H1 (cell line): ENCODE measurements at regions not wholly inside any gene's neighbourhood (a gene's known extent, or its start where the extent isn't known, plus 50 kb on each side); places are given as distances from the start of the nearest gene placed in this dataset.

Source experiments
- CTCF ChIA-PET: fragments of 300-600 bp; sonication (Branson Sonifier 250); formaldehyde crosslinking; loops from one replicate; lab custom pipeline; 2021; ENCODE audit not compliant: partially characterized antibody; lab: Charles Lee
- POLR2A ChIA-PET: fragments of 300-600 bp; sonication (Branson Sonifier 250); formaldehyde crosslinking; loops from one replicate; lab custom pipeline; 2021; ENCODE audit warnings: inconsistent platforms; ENCODE audit not compliant: partially characterized antibody; lab: Charles Lee
- DNase-seq, 2 experiments: peaks; one replicate each; pipeline versions ENCODE4 v3.0.0 to v3.0.0-alpha.2; 2010 to 2022; ENCODE audit warnings: low spot score in 2 of 2, low read depth in 1 of 2, mixed read lengths in 1 of 2
- FAIRE-seq: peaks from 2 replicates; lab custom pipeline; 2011; peaks lifted over from hg19 to GRCh38; lab: Jason Lieb, UNC
- H2AFZ ChIP-seq: 2 replicates; pipeline ENCODE4 v1.8.1; 2012; ENCODE audit warnings: low read length, inconsistent platforms
- H2AK5ac ChIP-seq: 2 replicates; pipeline ENCODE4 v1.6.1; 2013; ENCODE audit warnings: low read depth, low read length
- H2BK120ac ChIP-seq: replicated peaks from 2 replicates; pipeline ENCODE3; 2013; ENCODE audit warnings: low read depth, low read length, inconsistent platforms
- H2BK12ac ChIP-seq: 2 replicates; pipeline ENCODE4 v1.6.1; 2013; ENCODE audit warnings: low read depth, low read length
- H2BK15ac ChIP-seq: 2 replicates; pipeline ENCODE4 v1.6.1; 2013; ENCODE audit warnings: low read length
- H2BK20ac ChIP-seq: 2 replicates; pipeline ENCODE4 v1.6.1; 2013; ENCODE audit warnings: low read length
- H2BK5ac ChIP-seq: 2 replicates; pipeline ENCODE4 v1.6.1; 2013; ENCODE audit warnings: low read depth, low read length
- H3K14ac ChIP-seq: 2 replicates; pipeline ENCODE4 v1.6.1; 2013; ENCODE audit warnings: inconsistent platforms; ENCODE audit not compliant: insufficient read length
- H3K18ac ChIP-seq: 2 replicates; pipeline ENCODE4 v1.6.1; 2013; ENCODE audit warnings: low read length; ENCODE audit errors: extremely low read depth
- H3K23ac ChIP-seq: 2 replicates; pipeline ENCODE4 v1.6.1; 2013; ENCODE audit warnings: inconsistent platforms; ENCODE audit not compliant: insufficient read length
- H3K23me2 ChIP-seq: 2 replicates; pipeline ENCODE4 v1.6.1; 2013; ENCODE audit warnings: low read depth, low read length
- H3K27ac ChIP-seq: 2 replicates; pipeline ENCODE4 v1.6.1; 2011; ENCODE audit warnings: low read depth, low read length, inconsistent platforms
- H3K27me3 ChIP-seq, 4 experiments: replicated peaks in 1 of 4; 1 replicate in 1 of 4; 2 replicates in 3 of 4; pipeline versions ENCODE4 v1.6.1 to v1.8.1; 2011 to 2013; ENCODE audit warnings: low read length in 3 of 4, mild to moderate bottlenecking in 3 of 4, inconsistent platforms in 2 of 4, mixed read lengths in 2 of 4, moderate library complexity in 1 of 4; ENCODE audit not compliant: control insufficient read depth in 3 of 4, insufficient read depth in 3 of 4; ENCODE audit errors: extremely low read depth in 1 of 4
- H3K36me3 ChIP-seq, 4 experiments: 2 replicates each; pipeline versions ENCODE4 v1.6.1 to v1.8.1; 2011 to 2013; ENCODE audit warnings: mild to moderate bottlenecking in 4 of 4, low read length in 3 of 4, moderate library complexity in 2 of 4, control low read depth in 1 of 4, inconsistent platforms in 1 of 4; ENCODE audit not compliant: insufficient read depth in 4 of 4, control insufficient read depth in 2 of 4
- H3K4ac ChIP-seq: replicated peaks from 2 replicates; pipeline ENCODE3; 2013; ENCODE audit warnings: low read length, low read depth, mixed read lengths, inconsistent platforms; ENCODE audit not compliant: insufficient read length
- H3K4me1 ChIP-seq, 4 experiments: replicated peaks in 1 of 4; 1 replicate in 1 of 4; 2 replicates in 3 of 4; pipeline versions ENCODE4 v1.6.1 to v1.8.1; 2011 to 2013; ENCODE audit warnings: low read length in 3 of 4, inconsistent platforms in 2 of 4, mixed read lengths in 1 of 4; ENCODE audit not compliant: insufficient read depth in 4 of 4, control insufficient read depth in 3 of 4
- H3K4me2 ChIP-seq, 2 experiments: 2 replicates each; pipeline versions ENCODE4 v1.6.1 to v1.8.1; 2011 to 2013; ENCODE audit warnings: low read depth in 2 of 2, low read length in 2 of 2, control low read depth in 1 of 2, inconsistent platforms in 1 of 2, mild to moderate bottlenecking in 1 of 2; ENCODE audit not compliant: insufficient read depth in 1 of 2
- H3K4me3 ChIP-seq, 4 experiments: fragments of 200-600, 300-600 bp in 1 of 4; sonication (generic), shearing (Covaris generic), sonication (Bioruptor Twin) in 1 of 4; 2 replicates each; pipeline versions ENCODE4 v1.5.1 to v1.8.1; 2011 to 2016; ENCODE audit warnings: low read length in 4 of 4, low read depth in 3 of 4, control low read depth in 2 of 4, inconsistent platforms in 2 of 4, mild to moderate bottlenecking in 2 of 4, mixed read lengths in 1 of 4, moderate library complexity in 1 of 4; ENCODE audit not compliant: insufficient read depth in 2 of 4; ENCODE audit errors: extremely low read depth in 1 of 4
- H3K56ac ChIP-seq: replicated peaks from 2 replicates; pipeline ENCODE3; 2013; ENCODE audit warnings: low read depth, mild to moderate bottlenecking, mixed read lengths, low read length, inconsistent platforms; ENCODE audit not compliant: insufficient read length
- H3K79me1 ChIP-seq: 2 replicates; pipeline ENCODE4 v1.6.1; 2013; ENCODE audit warnings: low read depth, low read length, control low read depth
- H3K79me2 ChIP-seq, 2 experiments: 2 replicates each; pipeline versions ENCODE4 v1.6.1 to v1.8.1; 2012 to 2013; ENCODE audit warnings: low read length in 2 of 2, mild to moderate bottlenecking in 2 of 2, inconsistent platforms in 1 of 2; ENCODE audit not compliant: insufficient read depth in 2 of 2, control insufficient read depth in 1 of 2
- H3K9ac ChIP-seq, 4 experiments: replicated peaks in 1 of 4; 1 replicate in 1 of 4; 2 replicates in 3 of 4; pipeline versions ENCODE4 v1.6.1 to v1.8.1; 2011 to 2013; ENCODE audit warnings: low read depth in 3 of 4, low read length in 3 of 4, control low read depth in 2 of 4, mild to moderate bottlenecking in 2 of 4, moderate library complexity in 2 of 4, inconsistent platforms in 1 of 4; ENCODE audit errors: extremely low read depth in 1 of 4
- H3K9me3 ChIP-seq, 2 experiments: 2 replicates each; pipeline versions ENCODE4 v1.6.1 to v1.8.1; 2012 to 2013; ENCODE audit warnings: mild to moderate bottlenecking in 2 of 2, moderate library complexity in 2 of 2, control low read depth in 1 of 2, inconsistent platforms in 1 of 2, low read depth in 1 of 2, low read length in 1 of 2, mixed read lengths in 1 of 2; ENCODE audit not compliant: insufficient read depth in 2 of 2
- H4K20me1 ChIP-seq, 2 experiments: replicated peaks in 1 of 2; 2 replicates each; pipeline versions ENCODE3 to v1.8.1; 2011 to 2013; ENCODE audit warnings: inconsistent platforms in 2 of 2, low read length in 2 of 2, mild to moderate bottlenecking in 1 of 2; ENCODE audit not compliant: insufficient read depth in 2 of 2, control insufficient read depth in 1 of 2
- H4K5ac ChIP-seq: 2 replicates; pipeline ENCODE4 v1.6.1; 2013; ENCODE audit warnings: low read length, low read depth, mixed read lengths, inconsistent platforms; ENCODE audit not compliant: insufficient read length
- H4K8ac ChIP-seq: 2 replicates; pipeline ENCODE4 v1.8.0; 2013; ENCODE audit warnings: mild to moderate bottlenecking, moderate library complexity, low read length, inconsistent platforms; ENCODE audit not compliant: insufficient read depth; ENCODE audit errors: extremely low read depth
- H4K91ac ChIP-seq: replicated peaks from 2 replicates; pipeline ENCODE3; 2013; ENCODE audit warnings: low read length, mixed read lengths, inconsistent platforms; ENCODE audit not compliant: insufficient read length
- CHD1 ChIP-seq: IDR thresholded peaks from 2 replicates; pipeline ENCODE4 v1.6.1; 2012; ENCODE audit warnings: low read depth, low read length, improper control_type of control experiment
- CREB1 ChIP-seq: IDR thresholded peaks from 2 replicates; pipeline ENCODE4 v1.6.1; 2012; ENCODE audit warnings: inconsistent platforms
- E2F6 ChIP-seq: IDR thresholded peaks from 2 replicates; pipeline ENCODE4 v1.6.1; 2012; ENCODE audit warnings: inconsistent platforms
- JUN ChIP-seq: IDR thresholded peaks from 2 replicates; pipeline ENCODE4 v1.6.1; 2011; ENCODE audit warnings: low read depth, mild to moderate bottlenecking, improper control_type of control experiment, low read length
- NANOG ChIP-seq: IDR thresholded peaks from 2 replicates; pipeline ENCODE4 v1.6.1; 2011; ENCODE audit warnings: low read length, low read depth, mild to moderate bottlenecking, inconsistent platforms; ENCODE audit not compliant: insufficient read depth, poor library complexity, severe bottlenecking
- POU5F1 ChIP-seq: IDR thresholded peaks from 2 replicates; pipeline ENCODE4 v1.6.1; 2011; ENCODE audit warnings: low read depth, mild to moderate bottlenecking, low read length, moderate library complexity
- RAD21 ChIP-seq, 2 experiments: IDR thresholded peaks in 1 of 2; conservative IDR thresholded peaks in 1 of 2; 2 replicates each; pipeline ENCODE4 v1.6.1; 2011; ENCODE audit warnings: low read depth in 2 of 2, low read length in 2 of 2, improper control_type of control experiment in 1 of 2, inconsistent platforms in 1 of 2, mild to moderate bottlenecking in 1 of 2, moderate library complexity in 1 of 2
- RBBP5 ChIP-seq: IDR thresholded peaks from 2 replicates; pipeline ENCODE4 v1.7.1; 2012; ENCODE audit warnings: low read depth, mild to moderate bottlenecking, inconsistent platforms, low read length, moderate library complexity, borderline replicate concordance
- SIRT6 ChIP-seq: IDR thresholded peaks from one replicate; pipeline ENCODE4 v1.7.1; 2012; ENCODE audit warnings: low read length, inconsistent platforms
- SRF ChIP-seq: IDR thresholded peaks from 2 replicates; pipeline ENCODE4 v1.6.1; 2011; ENCODE audit warnings: mild to moderate bottlenecking, low read depth, low read length, moderate library complexity
- TCF12 ChIP-seq: IDR thresholded peaks from 2 replicates; pipeline ENCODE4 v1.6.1; 2011; ENCODE audit warnings: low read depth, mild to moderate bottlenecking, low read length
- TEAD4 ChIP-seq: IDR thresholded peaks from 2 replicates; pipeline ENCODE4 v1.6.1; 2012; ENCODE audit warnings: low read depth, low read length, inconsistent platforms, mixed read lengths
- ZNF274 ChIP-seq: IDR thresholded peaks from 2 replicates; pipeline ENCODE4 v1.7.0; 2012; ENCODE audit warnings: low read length, borderline replicate concordance; ENCODE audit errors: extremely low read depth
- WGBS, 2 experiments: shearing (Covaris generic) in 1 of 2; methylation state at CpG; one replicate each; pipeline versions ENCODE4 v1.1.6 to v1.1.7; 2013 to 2015; ENCODE audit warnings: low lambda C conversion rate in 2 of 2, mixed read lengths in 2 of 2, inconsistent platforms in 1 of 2, low coverage in 1 of 2, missing lambda C conversion rate in 1 of 2; ENCODE audit not compliant: insufficient replicate concordance in 2 of 2, insufficient coverage in 1 of 2, insufficient read length in 1 of 2; ENCODE audit errors: extremely low coverage in 1 of 2, missing lambda C conversion rate in 1 of 2; 5-methylcytosine and 5-hydroxymethylcytosine counted together

- no peak overlapping the region for H2BK15ac ChIP-seq
- H3K4me3 ChIP-seq: no peak overlapping the region
- POLR2A ChIA-PET: no interaction called here
- 0 out of 7 replicates have a peak, but pooled peaks cover 0 to 1% (median 0%) of the 10 kb centered on the region in 4 experiments for H3K27me3 ChIP-seq
- H4K20me1 ChIP-seq: peaks cover 0 to 7% of the 10 kb centered on the region in 2 experiments
- no peaks in the 10 kb centered on the region for H3K36me3 ChIP-seq
- H3K9me3 ChIP-seq: no peaks in the 10 kb centered on the region
- H3K23me2 ChIP-seq: peaks cover 6% of the 10 kb centered on the region; the same call in 1 of the 2 replicates
- no peak overlapping the region for H2BK20ac ChIP-seq
- H3K4ac ChIP-seq: no peak overlapping the region
- no peak for DNase-seq
- no peaks in the 10 kb centered on the region for H3K79me2 ChIP-seq
- H4K8ac ChIP-seq: no peak overlapping the region
- no peak overlapping the region for H2BK12ac ChIP-seq
- CTCF ChIA-PET: interaction anchor here (1.2 to 2.4 kb wide), 3 partner anchors 9 to 118 kb away, joined by 3 to 11 read pairs (median 3); no protein-coding TSS in a partner anchor
- no peak overlapping the region for H2AK5ac ChIP-seq
- no peak for FAIRE-seq
- H3K18ac ChIP-seq: no peak overlapping the region
- H3K23ac ChIP-seq: no peak overlapping the region
- no peak overlapping the region for H3K14ac ChIP-seq
- H3K27ac ChIP-seq: no peak overlapping the region
- no peak overlapping the region for H4K91ac ChIP-seq
- no peak overlapping the region for H3K9ac ChIP-seq
- no peak overlapping the region for H2BK5ac ChIP-seq
- no peaks in the 10 kb centered on the region; the same call in 1 of the 2 replicates for H3K79me1 ChIP-seq
- 90% methylated on average over 19 of the region's 22 CpGs; no CpG with 5 or more reads in 1 of the 2 experiments for WGBS, 2 experiments
- no peak for TF ChIP-seq NANOG
- no peak for TF ChIP-seq CHD1
- TF ChIP-seq E2F6: no peak
- no peak for TF ChIP-seq POU5F1
- TF ChIP-seq RAD21 (IDR thresholded peaks at IDR 0.05 in 1 of 2, conservative IDR thresholded peaks at IDR 0.05 in 1 of 2; ENCODE audit: low read depth in 2 of 2, low read length in 2 of 2): no peak
- no peak for TF ChIP-seq TCF12
- no peak for TF ChIP-seq CREB1
- no peak for TF ChIP-seq SRF
- no peak for TF ChIP-seq TEAD4
- TF ChIP-seq RBBP5: no peak
- TF ChIP-seq ZNF274: no peak
- TF ChIP-seq SIRT6: no peak
- TF ChIP-seq JUN: no peak
- no peak overlapping the region for H2BK120ac ChIP-seq
- no peak overlapping the region for H3K56ac ChIP-seq
- no peak overlapping the region for H4K5ac ChIP-seq
- no peak overlapping the region for H3K4me2 ChIP-seq
- no peak overlapping the region for H2AFZ ChIP-seq
- H3K4me1 ChIP-seq: no peaks in the 10 kb centered on the region
Measured at GRCh38 chr3:13210221-13210975, 137.2 kb upstream of the IQSEC1 start.
